PC-9 (cell line): ENCODE measurements at regions not wholly inside any gene's neighbourhood (a gene's known extent, or its start where the extent isn't known, plus 50 kb on each side); places are given as distances from the start of the nearest gene placed in this dataset.

Source experiments
- BruUV-seq: library from RNA; stranded (reverse); fragments of 400-500 nt; replicated peaks from 2 replicates; lab custom pipeline; 2021; lab: Mats Ljungman, UMichigan
- CTCF ChIA-PET: fragments of 300-600 bp; sonication (Branson Sonifier 250); formaldehyde crosslinking; loops from one replicate; lab custom pipeline; 2022; ENCODE audit warnings: antibody characterized with exemption; lab: Charles Lee
- POLR2A ChIA-PET: fragments of 300-600 bp; sonication (Branson Sonifier 250); formaldehyde crosslinking; loops from one replicate; lab custom pipeline; 2022; ENCODE audit warnings: antibody characterized with exemption; ENCODE audit not compliant: unreplicated experiment; lab: Charles Lee
- DNase-seq, 2 experiments: peaks; one replicate each; pipeline versions ENCODE4 v3.0.0 to v3.0.0-alpha.2; 2015 to 2022; ENCODE audit warnings: mixed read lengths in 1 of 2
- H2AFZ ChIP-seq: fragments of 200-600 bp; sonication (generic); 2 replicates; pipeline ENCODE4 v1.8.1; 2017; ENCODE audit warnings: antibody characterized with exemption
- H3F3A ChIP-seq: fragments of 200-600 bp; sonication (generic); 2 replicates; pipeline ENCODE4 v1.8.1; 2017; ENCODE audit warnings: antibody characterized with exemption, mild to moderate bottlenecking, low read depth; ENCODE audit not compliant: insufficient read depth
- H3K27ac ChIP-seq: fragments of 200-600 bp; sonication (generic); 2 replicates; pipeline ENCODE4 v1.6.1; 2016; ENCODE audit warnings: mixed run types
- H3K27me3 ChIP-seq: fragments of 200-600 bp; sonication (generic); 2 replicates; pipeline ENCODE4 v1.6.1; 2016; ENCODE audit warnings: low read depth, mixed run types; ENCODE audit not compliant: insufficient read depth
- H3K36me3 ChIP-seq: fragments of 200-600 bp; sonication (generic); 2 replicates; pipeline ENCODE4 v1.6.1; 2016; ENCODE audit warnings: low read depth, mixed run types
- H3K4me1 ChIP-seq: fragments of 200-600 bp; sonication (generic); replicated peaks from 2 replicates; pipeline ENCODE4 v1.6.1; 2016; ENCODE audit warnings: mixed run types; ENCODE audit not compliant: insufficient read depth
- H3K4me2 ChIP-seq: fragments of 200-600 bp; sonication (generic); 2 replicates; pipeline ENCODE4 v1.6.1; 2017; ENCODE audit warnings: mixed run types
- H3K4me3 ChIP-seq: fragments of 200-600 bp; sonication (generic); 2 replicates; pipeline ENCODE4 v1.6.1; 2016; ENCODE audit warnings: mixed run types
- H3K79me2 ChIP-seq: fragments of 200-600 bp; sonication (generic); 2 replicates; pipeline ENCODE4 v1.6.1; 2017; ENCODE audit warnings: low read depth, mixed run types
- H3K9me2 ChIP-seq: fragments of 200-600 bp; sonication (generic); 2 replicates; pipeline ENCODE4 v1.8.1; 2017; ENCODE audit warnings: mild to moderate bottlenecking; ENCODE audit not compliant: insufficient read depth
- H3K9me3 ChIP-seq: fragments of 200-600 bp; sonication (generic); 2 replicates; pipeline ENCODE4 v1.8.1; 2016; ENCODE audit warnings: low read depth; ENCODE audit not compliant: insufficient read depth
- H4K20me1 ChIP-seq: fragments of 200-600 bp; sonication (generic); 2 replicates; pipeline ENCODE4 v1.8.1; 2017; ENCODE audit not compliant: insufficient read depth
- EZH2 ChIP-seq: fragments of 200-600 bp; sonication (generic); IDR thresholded peaks from 2 replicates; pipeline ENCODE4 v1.8.0; 2017; ENCODE audit warnings: antibody characterized with exemption, low read depth
- intact Hi-C: fragments of 100-400 bp; cut with micrococcal nuclease; formaldehyde crosslinking; loops from one replicate; pipeline ENCODE4 v1.10.0; 2022; ENCODE audit not compliant: unreplicated experiment
- TF ChIP-seq, protein P1 (sequence below): fragments of 200-600 bp; sonication (generic); conservative IDR thresholded peaks from 2 replicates; pipeline ENCODE4 v1.6.1; 2017; ENCODE audit warnings: mixed run types, antibody characterized with exemption, mild to moderate bottlenecking, moderate library complexity

- Histone ChIP-seq H3F3A (no peaks in the 10 kb centered on the region), H3K9me2 (no peaks in the 10 kb centered on the region), H3K4me2 (no peak overlapping the region), H3K36me3 (no peaks in the 10 kb centered on the region), H3K27ac (no peak overlapping the region), H3K4me1 (no peaks in the 10 kb centered on the region), H3K4me3 (no peak overlapping the region), H3K9me3 (no peaks in the 10 kb centered on the region), H3K79me2 (no peaks in the 10 kb centered on the region), H3K27me3 (peaks cover 80% of the 10 kb centered on the region), H4K20me1 (no peaks in the 10 kb centered on the region), H2AFZ (no peak overlapping the region)
- intact Hi-C loops: no loop called here
- POLR2A ChIA-PET: no interaction called here
- no TSS peak for BruUV-seq
- no peak for TF ChIP-seq EZH2
- TF ChIP-seq, protein P1, sequence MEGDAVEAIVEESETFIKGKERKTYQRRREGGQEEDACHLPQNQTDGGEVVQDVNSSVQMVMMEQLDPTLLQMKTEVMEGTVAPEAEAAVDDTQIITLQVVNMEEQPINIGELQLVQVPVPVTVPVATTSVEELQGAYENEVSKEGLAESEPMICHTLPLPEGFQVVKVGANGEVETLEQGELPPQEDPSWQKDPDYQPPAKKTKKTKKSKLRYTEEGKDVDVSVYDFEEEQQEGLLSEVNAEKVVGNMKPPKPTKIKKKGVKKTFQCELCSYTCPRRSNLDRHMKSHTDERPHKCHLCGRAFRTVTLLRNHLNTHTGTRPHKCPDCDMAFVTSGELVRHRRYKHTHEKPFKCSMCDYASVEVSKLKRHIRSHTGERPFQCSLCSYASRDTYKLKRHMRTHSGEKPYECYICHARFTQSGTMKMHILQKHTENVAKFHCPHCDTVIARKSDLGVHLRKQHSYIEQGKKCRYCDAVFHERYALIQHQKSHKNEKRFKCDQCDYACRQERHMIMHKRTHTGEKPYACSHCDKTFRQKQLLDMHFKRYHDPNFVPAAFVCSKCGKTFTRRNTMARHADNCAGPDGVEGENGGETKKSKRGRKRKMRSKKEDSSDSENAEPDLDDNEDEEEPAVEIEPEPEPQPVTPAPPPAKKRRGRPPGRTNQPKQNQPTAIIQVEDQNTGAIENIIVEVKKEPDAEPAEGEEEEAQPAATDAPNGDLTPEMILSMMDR: no peak
- CTCF ChIA-PET: no interaction called here
- DNase-seq: peak in 1 of 2 experiments; percentile 6
Observed at GRCh38 chr12:124236625-124237031, 58.3 kb upstream of the RFLNA start.

- Histone ChIP-seq H3K4me1 (no peaks in the 10 kb centered on the region), H3K9me2 (no peaks in the 10 kb centered on the region), H3K9me3 (no peaks in the 10 kb centered on the region), H4K20me1 (no peaks in the 10 kb centered on the region), H3K27ac (no peak overlapping the region), H3F3A (no peaks in the 10 kb centered on the region), H3K4me3 (no peak overlapping the region), H3K27me3 (peaks cover 83% of the 10 kb centered on the region), H3K79me2 (no peaks in the 10 kb centered on the region), H2AFZ (no peak overlapping the region), H3K4me2 (no peak overlapping the region), H3K36me3 (no peaks in the 10 kb centered on the region)
- DNase-seq: no peak
- POLR2A ChIA-PET: no interaction called here
- TF ChIP-seq, protein P1: no peak
- TF ChIP-seq EZH2: no peak
- intact Hi-C loops: no loop called here
- CTCF ChIA-PET: no interaction called here
- no TSS peak for BruUV-seq
Observed at GRCh38 chr12:124238886-124239285, 56.0 kb upstream of the RFLNA start.

DNA sequence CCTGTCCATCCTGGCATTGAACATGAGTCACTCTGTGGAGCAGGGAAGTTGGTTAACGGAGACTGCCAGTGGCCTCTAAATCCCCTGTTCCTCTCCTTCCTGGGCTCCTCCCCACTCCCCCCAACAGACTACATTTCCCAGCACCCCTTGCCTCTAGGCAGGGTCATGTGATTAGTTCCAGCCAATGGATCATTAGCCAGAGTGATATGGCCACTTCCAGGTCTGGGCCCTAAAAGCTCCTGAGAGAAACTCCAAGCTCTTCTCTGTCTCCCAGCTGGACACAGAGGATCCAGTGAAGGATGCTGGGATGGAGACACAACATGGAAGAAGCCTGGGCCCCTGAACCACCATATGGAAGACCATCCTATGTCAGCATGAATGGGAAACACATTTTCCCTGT, 54.4 kb upstream of the RFLNA start:
- intact Hi-C loops: no loop called here
- Histone ChIP-seq H3K4me2 (no peak overlapping the region), H3K27ac (no peak overlapping the region), H3F3A (no peaks in the 10 kb centered on the region), H3K9me2 (no peaks in the 10 kb centered on the region), H2AFZ (no peak overlapping the region), H3K36me3 (no peaks in the 10 kb centered on the region), H3K79me2 (no peaks in the 10 kb centered on the region), H4K20me1 (no peaks in the 10 kb centered on the region), H3K9me3 (no peaks in the 10 kb centered on the region), H3K4me1 (no peaks in the 10 kb centered on the region), H3K27me3 (peaks cover 92% of the 10 kb centered on the region), H3K4me3 (no peak overlapping the region)
- BruUV-seq: no TSS peak
- ChIA-PET CTCF (no interaction called here), POLR2A (no interaction called here)
- DNase-seq: no peak
- no peak for TF ChIP-seq EZH2
- TF ChIP-seq, protein P1: no peak
